ENCODE measurements at regions not wholly inside any gene's neighbourhood (a gene's known extent, or its start where the extent isn't known, plus 50 kb on each side); places are given as distances from the start of the nearest gene placed in this dataset.

DNA sequence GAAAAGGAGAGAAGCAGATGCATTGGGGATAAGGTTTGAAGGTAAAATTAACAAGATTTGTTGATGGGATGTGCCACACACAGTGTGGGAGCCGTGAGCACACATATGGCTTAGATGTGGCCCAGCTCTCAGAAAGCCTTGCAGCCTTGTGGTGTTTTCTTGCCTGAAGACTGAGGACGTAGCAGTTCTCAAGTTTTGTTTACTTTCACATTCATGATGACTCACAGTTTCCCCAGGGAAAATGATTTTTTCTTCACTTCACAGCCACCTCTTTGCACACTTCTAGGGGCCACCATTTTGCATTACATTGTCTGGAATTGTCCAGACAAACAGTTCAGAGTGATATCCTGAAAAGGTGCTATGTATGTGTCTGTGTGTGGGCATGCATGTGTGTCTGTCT is 126.2 kb downstream of the BASP1 start:
- H3K36me3 ChIP-seq: no peaks in the 10 kb centered on the region
- ATAC-seq (peak in 3 of 4 donors; percentile 40 to 86 (median 70)), FAIRE-seq (no peak), DNase-seq (peak in 1 of 6 donors; percentile 13)
- intact Hi-C loops (cut with DNase I): no loop called here
- H3K9me3 ChIP-seq: no peaks in the 10 kb centered on the region
- TF ChIP-seq, protein P1, sequence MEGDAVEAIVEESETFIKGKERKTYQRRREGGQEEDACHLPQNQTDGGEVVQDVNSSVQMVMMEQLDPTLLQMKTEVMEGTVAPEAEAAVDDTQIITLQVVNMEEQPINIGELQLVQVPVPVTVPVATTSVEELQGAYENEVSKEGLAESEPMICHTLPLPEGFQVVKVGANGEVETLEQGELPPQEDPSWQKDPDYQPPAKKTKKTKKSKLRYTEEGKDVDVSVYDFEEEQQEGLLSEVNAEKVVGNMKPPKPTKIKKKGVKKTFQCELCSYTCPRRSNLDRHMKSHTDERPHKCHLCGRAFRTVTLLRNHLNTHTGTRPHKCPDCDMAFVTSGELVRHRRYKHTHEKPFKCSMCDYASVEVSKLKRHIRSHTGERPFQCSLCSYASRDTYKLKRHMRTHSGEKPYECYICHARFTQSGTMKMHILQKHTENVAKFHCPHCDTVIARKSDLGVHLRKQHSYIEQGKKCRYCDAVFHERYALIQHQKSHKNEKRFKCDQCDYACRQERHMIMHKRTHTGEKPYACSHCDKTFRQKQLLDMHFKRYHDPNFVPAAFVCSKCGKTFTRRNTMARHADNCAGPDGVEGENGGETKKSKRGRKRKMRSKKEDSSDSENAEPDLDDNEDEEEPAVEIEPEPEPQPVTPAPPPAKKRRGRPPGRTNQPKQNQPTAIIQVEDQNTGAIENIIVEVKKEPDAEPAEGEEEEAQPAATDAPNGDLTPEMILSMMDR (IDR thresholded peaks at IDR 0.05): no peak
- H3K4me3 ChIP-seq: no peak overlapping the region
- 31 to 34% methylated on average over 2 of the region's 2 CpGs for WGBS, 2 donors
- no peak overlapping the region for H3K27ac ChIP-seq
- H3K4me1 ChIP-seq: no peaks in the 10 kb centered on the region
- peaks cover 0 to 3% (median 0%) of the 10 kb centered on the region in 4 donors for H3K27me3 ChIP-seq

DNA sequence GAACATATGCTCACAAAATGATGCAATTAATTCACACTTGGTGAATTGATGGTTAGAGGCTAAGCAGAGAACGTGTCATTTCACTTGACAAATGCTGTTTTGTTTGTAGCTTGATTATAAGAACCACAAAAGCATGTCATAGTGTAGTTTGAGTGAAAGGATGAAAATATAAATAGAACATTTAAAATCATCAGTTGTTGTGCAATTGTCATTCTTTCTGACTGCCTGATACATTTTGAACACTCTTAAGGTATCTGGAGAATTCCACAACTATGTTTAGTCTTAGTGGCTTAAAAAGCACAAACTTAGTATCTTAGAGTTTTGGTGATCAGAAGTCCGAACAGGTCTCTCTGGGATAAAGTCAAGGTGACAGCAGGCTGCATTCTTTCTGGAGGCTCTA is 129.4 kb downstream of the BASP1 start:
- Histone ChIP-seq H3K27me3 (peaks cover 0 to 3% (median 0%) of the 10 kb centered on the region in 4 donors), H3K36me3 (no peaks in the 10 kb centered on the region), H3K27ac (no peak overlapping the region), H3K4me3 (no peak overlapping the region), H3K4me1 (no peaks in the 10 kb centered on the region), H3K9me3 (no peaks in the 10 kb centered on the region)
- intact Hi-C loops (cut with DNase I): no loop called here
- ATAC-seq (no peak), DNase-seq (no peak), FAIRE-seq (no peak)
- WGBS, 2 donors: 63 to 72% methylated on average over 2 of the region's 2 CpGs
- TF ChIP-seq, protein P1 (IDR thresholded peaks at IDR 0.05): no peak

DNA sequence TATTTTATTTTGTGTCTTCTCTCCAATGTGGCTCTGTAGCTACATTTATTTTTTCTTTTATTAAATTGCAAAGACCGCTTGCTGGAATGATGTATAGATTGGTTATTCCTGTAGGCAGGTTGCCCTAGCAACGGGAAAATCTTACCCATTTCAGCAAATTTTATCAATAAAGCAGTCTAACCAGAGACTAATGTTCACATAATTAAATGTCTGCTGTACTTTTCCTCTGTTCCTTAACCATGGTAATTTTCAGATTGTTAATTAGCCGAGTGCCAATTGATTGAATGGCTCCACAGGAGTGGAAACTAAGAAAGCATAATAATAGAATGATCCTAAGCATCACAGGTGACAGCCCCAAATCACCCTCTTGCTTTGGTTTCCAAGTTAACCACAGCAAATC is 134.8 kb downstream of the BASP1 start:
- TF ChIP-seq, protein P1 (IDR thresholded peaks at IDR 0.05): no peak
- intact Hi-C loops (cut with DNase I): no loop called here
- ATAC-seq (no peak), DNase-seq (no peak), FAIRE-seq (no peak)
- Histone ChIP-seq H3K27ac (no peak overlapping the region), H3K27me3 (no peaks in the 10 kb centered on the region), H3K4me3 (no peak overlapping the region), H3K4me1 (no peaks in the 10 kb centered on the region), H3K9me3 (no peaks in the 10 kb centered on the region), H3K36me3 (no peaks in the 10 kb centered on the region)
- WGBS, 2 donors: 55 to 68% methylated on average over 3 of the region's 3 CpGs

DNA sequence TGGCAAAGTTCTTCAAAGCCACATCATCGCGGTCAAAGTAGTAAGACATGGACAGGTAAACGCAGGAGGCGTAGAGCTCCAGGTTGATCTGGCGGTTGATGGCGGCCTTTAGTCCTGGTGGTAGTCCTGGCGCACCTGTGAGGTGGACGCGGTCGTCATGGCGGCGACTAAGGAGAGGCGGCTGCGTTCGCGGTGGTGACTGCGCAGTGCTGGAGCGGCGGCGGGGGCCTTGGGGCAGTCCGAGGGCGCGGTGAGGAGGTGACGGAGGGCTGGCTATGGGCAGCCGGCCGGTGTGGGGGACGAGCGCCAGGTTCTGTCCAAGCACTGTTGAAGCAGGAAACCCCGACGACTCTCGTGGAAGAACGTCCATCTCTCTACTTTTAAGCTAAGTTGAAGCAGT is 136.8 kb downstream of the BASP1 start:
- H3K9me3 ChIP-seq: no peaks in the 10 kb centered on the region
- 90 to 95% methylated on average over 32 of the region's 32 CpGs for WGBS, 2 donors
- H3K4me3 ChIP-seq: no peak overlapping the region
- no peaks in the 10 kb centered on the region for H3K4me1 ChIP-seq
- ATAC-seq (no peak), FAIRE-seq (no peak), DNase-seq (peak in 1 of 6 donors; percentile 47)
- H3K27ac ChIP-seq: no peak overlapping the region
- H3K36me3 ChIP-seq: no peaks in the 10 kb centered on the region
- intact Hi-C loops (cut with DNase I): no loop called here
- H3K27me3 ChIP-seq: no peaks in the 10 kb centered on the region
- TF ChIP-seq, protein P1 (IDR thresholded peaks at IDR 0.05): no peak

DNA sequence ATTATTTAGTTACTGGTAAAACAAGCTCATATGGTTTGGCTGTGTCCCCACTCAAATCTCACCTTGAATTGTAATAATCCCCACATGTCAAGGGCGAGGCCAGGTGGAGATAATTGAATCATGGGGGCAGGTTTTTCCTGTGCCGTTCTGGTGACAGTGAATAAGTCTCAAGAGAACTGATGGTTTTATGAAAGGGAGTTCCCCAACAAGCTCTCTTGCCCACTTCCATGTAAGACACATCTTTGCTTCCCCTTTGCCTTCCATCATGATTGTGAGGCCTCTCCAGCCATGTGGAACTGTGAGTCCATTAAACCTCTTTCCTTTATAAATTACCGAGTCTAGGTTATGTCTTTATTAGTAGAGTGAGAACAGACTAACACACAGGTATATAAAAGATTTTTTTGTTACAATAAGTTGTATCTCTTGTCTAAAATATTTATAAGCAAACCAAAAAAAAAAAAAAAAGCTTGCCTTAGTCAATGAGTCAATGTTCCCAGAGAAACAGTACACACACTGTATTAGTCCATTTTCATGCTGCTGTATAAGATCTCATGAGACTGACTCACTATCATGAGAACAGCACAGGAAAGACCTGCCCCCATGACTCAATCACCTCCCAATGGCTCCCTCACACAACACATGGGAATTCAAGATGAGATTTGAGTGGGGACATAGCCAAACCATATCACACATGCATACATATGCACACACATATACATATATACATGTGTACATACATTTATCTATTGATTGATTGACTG is 138.3 kb downstream of the BASP1 start:
- TF ChIP-seq, protein P1 (IDR thresholded peaks at IDR 0.05): no peak
- Histone ChIP-seq H3K4me1 (no peaks in the 10 kb centered on the region), H3K36me3 (no peaks in the 10 kb centered on the region), H3K27ac (no peak overlapping the region), H3K9me3 (no peaks in the 10 kb centered on the region), H3K27me3 (no peaks in the 10 kb centered on the region), H3K4me3 (no peak overlapping the region)
- FAIRE-seq (no peak), DNase-seq (no peak), ATAC-seq (no peak)
- intact Hi-C loops (cut with DNase I): no loop called here
- 61 to 76% methylated on average over 3 of the region's 3 CpGs for WGBS, 2 donors

Measured in pancreas (tissue), 10 donors.